GM10266 (cell line): ENCODE measurements at regions not wholly inside any gene's neighbourhood (a gene's known extent, or its start where the extent isn't known, plus 50 kb on each side); places are given as distances from the start of the nearest gene placed in this dataset.
"Not testable (repeated sequence)": the region's sequence is repeated elsewhere in the genome, so short reads cannot be mapped to it uniquely, and the experiment has no call there.

Source experiments
- DNase-seq: peaks from one replicate; pipeline ENCODE4 v3.0.0; 2012; ENCODE audit errors: extremely low spot score
- TF ChIP-seq, protein P1 (sequence below): IDR thresholded peaks from 2 replicates; pipeline ENCODE4 v1.5.1; 2012; ENCODE audit warnings: mild to moderate bottlenecking, low read depth; ENCODE audit not compliant: control insufficient read depth, insufficient read depth; ENCODE audit errors: missing control alignments

DNA sequence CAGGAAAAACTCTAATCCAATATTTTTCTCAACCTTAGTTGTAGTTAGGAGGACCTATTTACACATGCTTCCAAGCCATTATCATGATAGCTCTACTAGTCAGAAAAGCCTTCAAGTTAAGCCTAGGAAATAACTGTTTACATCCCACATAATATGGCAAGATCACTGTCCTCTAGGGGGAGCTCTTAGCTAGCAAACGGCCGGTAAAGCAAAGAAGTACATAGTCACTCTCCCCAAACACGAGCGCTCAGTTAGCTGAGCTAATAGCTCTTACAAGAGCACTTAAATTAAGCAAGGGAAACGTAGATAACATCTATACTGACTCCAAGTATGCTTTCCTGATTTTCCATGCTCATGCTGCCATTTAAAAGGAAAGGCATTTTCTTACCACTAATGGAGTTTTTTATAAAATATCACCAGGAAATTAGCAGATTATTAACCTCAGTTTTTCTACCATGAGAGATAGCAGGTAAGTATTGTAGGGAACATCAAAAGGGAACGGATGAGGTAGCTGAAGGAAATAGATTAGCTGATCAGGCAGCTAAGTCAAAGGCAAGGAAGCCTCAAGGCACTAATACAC lies 100.6 kb upstream of the PABPC3 start:
- DNase-seq: peak; percentile 62

DNA sequence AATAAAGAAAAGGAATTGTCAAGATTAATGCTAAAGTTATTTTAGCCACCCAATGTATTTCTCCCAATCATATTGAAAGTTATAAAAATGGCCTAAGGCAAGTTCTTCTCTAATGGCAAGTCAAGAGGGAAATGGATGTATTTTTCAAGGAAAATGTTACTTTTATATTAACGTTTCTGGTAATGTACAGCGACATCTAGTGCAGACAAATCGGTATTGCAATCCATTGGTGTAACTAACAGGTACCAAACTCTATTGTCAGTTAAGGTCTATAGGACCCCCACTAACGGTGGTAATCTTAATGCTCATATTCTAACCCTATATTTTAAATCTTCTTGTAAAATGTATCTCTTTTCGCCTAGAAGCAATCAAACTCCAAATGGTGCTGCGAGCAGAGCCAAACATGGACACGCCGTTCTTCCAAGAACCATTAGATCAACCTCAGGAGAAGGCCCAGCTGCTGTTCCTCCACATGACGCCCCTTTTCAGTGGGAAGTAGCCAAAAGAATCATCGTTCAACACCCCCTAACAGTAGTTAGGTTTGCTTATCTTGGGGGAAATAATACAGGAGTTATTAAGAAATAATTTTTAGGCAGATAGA lies 98.5 kb upstream of the PABPC3 start:
- TF ChIP-seq, protein P1, sequence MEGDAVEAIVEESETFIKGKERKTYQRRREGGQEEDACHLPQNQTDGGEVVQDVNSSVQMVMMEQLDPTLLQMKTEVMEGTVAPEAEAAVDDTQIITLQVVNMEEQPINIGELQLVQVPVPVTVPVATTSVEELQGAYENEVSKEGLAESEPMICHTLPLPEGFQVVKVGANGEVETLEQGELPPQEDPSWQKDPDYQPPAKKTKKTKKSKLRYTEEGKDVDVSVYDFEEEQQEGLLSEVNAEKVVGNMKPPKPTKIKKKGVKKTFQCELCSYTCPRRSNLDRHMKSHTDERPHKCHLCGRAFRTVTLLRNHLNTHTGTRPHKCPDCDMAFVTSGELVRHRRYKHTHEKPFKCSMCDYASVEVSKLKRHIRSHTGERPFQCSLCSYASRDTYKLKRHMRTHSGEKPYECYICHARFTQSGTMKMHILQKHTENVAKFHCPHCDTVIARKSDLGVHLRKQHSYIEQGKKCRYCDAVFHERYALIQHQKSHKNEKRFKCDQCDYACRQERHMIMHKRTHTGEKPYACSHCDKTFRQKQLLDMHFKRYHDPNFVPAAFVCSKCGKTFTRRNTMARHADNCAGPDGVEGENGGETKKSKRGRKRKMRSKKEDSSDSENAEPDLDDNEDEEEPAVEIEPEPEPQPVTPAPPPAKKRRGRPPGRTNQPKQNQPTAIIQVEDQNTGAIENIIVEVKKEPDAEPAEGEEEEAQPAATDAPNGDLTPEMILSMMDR: peak; percentile 76
- no peak for DNase-seq

More for the DNA sequence above, 100.6 kb upstream of the PABPC3 start:
- TF ChIP-seq, protein P1: peak; percentile 84

DNA sequence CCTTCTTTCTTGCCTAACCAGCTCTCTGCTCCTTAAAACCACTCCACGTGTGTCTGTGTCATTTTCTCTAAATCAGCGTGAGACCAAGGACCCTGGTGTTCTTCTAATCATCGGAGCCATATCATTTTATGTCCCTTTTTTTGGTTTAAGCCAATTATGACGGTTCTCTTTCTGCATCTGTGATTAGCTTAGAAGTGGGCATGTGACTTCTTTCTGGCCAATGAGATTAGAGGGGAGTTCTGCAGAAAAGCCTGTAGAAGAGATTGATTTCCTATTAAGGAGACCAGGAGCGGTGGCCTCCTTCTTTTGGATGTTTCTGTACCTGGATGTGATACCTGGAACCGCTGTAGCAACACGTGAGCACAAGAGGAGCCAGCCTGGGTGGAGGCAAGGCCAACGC lies 97.5 kb upstream of the PABPC3 start:
- TF ChIP-seq, protein P1: no peak
- no peak for DNase-seq

DNA sequence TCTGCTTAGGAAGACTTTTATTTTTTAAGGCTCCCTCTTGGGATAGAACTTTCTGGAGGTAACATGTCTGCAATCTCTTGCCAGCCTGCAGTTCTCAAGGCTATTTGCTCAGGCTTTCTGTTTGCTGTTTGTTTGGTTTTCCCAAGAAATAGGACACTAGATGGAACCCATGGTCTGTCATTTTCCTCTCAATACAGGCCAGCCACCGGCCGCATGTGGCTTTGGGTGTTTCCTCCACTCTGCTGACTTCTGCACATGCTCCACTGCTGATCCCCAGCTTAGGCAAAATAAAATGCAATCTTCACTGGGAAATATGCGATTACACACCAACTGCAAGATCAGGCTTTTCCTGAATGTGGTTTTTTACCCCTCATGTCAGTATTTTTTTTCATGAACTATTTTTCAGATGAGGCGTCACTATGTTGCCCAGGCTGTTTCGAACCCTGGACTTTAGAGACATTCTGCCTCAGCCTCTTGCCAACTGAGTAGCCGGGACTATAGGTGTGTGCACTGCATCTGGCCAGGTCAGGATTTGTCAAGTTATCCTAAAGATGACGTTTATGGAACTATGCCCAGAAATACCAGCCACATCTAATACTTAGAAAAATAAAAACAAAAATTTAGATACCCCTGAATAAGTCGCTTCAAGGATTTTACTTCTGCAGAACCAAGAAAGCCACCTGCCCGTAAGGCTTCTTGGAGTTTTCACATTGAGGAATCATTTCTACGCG lies 94.3 kb upstream of the PABPC3 start:
- no peak for DNase-seq
- TF ChIP-seq, protein P1: no peak

DNA sequence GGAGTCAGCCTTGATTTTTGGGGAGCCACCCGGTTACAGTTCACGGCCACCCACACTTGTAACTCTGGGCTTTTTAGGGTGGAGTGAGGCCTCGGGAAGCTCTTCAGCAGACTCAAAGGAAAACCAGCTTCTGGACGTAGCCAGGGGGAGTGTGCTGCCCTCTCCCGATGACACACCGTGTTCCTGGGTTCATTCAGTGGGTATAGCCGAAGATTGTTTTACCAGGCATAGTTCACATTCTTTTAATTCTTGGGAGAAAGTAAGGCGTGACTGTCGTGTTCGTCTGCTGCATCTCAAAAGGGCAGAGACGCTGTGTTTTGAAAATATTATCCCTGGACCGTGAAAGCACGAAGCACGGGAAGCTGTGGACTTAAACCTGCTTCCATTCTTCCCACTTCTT lies 93.6 kb upstream of the PABPC3 start:
- DNase-seq: not testable (repeated sequence)

DNA sequence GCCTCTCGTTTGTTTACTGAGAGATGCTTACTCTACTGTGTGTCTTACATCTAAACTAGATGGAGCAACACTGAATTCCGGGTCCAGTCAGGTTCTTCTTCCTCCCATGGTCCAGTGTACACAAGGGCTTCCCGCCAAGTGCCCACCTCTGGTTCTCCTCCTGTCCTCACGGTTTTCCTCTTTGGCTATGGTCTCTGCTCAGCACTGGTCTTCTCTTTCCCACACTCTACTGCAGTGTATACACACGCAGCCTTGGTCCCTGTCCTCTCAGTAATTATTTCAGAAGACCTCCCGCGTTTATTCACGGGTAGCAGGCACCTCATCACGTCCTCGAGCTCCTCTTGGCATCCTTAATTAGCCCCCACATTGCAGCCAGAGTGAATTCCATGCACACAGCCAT lies 91.4 kb upstream of the PABPC3 start:
- not testable (repeated sequence) for DNase-seq

DNA sequence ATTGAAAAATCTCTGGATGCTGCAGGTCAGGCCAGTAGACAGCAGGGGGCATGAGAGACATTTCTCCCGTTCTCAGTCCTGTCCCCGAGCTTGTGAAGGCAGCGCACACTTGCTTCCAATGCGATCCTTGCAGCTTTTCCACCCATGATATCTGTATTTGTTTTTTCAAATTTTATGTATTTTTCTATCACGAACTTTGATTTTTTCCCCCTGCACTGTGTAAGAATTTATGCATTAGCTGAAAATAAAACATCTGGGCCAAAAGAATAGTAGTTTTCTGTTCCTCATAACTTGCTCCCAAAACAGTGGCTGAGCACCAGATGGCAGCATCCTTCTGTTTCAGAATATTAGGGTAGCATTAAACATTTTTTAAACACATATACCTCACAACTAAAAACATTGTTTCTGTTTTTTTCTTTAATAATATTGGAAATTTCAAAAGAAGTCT lies 90.9 kb upstream of the PABPC3 start:
- DNase-seq: peak; percentile 34
- TF ChIP-seq, protein P1: peak; percentile 37

DNA sequence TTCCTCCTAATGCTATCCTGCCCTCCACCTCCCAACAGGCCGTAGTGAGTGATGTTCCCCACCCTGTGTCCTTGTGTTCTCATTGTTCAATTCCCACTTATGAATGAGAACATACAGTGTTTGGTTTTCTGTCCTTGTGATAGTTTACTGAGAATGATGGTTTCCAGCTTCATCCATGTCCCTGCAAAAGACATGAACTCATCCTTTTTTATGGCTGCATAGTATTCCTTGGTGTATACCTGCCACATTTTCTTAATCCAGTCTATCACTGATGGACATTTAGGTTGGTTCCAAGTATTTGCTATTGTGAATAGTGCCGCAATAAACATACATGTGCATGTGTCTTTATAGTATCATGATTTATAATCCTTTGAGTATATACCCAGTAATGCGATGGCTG lies 88.5 kb upstream of the PABPC3 start:
- DNase-seq: not testable (repeated sequence)

DNA sequence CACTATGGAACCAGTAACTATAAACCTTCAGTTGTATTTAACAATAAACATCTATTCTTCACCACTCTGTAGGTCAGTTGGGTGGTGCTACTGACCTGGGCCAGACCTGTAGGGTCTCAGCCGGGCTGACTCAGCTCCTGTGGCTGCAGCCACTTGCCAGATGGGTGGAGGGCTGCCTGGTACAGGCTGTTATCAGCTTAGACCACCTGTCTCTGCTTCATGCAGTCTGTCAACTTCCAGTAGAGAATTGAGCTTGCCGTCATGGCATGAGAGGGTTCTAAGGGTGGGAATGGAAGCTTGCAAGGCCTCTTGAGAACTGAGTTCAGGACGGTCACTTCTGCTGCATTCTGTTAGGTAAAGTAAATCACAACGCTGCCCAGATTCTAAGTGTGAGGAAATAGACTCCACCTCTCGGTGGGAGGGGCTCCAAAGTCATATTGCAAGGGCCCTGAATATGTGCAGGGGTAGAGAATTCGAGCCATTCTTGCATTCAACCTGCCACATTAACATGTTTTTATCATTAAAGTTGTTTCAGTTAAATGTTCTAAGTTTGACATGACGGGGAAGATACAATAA lies 81.5 kb upstream of the PABPC3 start:
- DNase-seq: not testable (repeated sequence)

DNA sequence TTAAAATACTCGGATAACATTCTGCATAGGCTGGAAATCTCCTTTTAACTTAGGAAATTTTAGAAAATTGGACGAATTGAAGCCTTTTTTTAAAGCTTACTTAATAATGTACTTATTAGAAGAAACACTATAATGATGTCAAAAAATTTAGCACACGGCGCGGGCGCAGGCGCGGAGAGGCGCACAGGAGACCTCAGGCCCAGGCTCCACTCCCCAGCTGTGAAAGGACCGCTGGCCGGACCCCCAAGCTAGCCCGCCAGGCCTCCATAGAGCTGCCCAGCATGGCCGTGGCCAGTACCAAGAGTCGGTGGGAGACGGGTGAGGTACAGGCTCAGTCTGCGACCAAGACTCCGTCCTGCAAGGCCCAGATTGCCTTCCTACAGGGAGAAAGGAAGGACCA lies 78.8 kb upstream of the PABPC3 start:
- not testable (repeated sequence) for DNase-seq

DNA sequence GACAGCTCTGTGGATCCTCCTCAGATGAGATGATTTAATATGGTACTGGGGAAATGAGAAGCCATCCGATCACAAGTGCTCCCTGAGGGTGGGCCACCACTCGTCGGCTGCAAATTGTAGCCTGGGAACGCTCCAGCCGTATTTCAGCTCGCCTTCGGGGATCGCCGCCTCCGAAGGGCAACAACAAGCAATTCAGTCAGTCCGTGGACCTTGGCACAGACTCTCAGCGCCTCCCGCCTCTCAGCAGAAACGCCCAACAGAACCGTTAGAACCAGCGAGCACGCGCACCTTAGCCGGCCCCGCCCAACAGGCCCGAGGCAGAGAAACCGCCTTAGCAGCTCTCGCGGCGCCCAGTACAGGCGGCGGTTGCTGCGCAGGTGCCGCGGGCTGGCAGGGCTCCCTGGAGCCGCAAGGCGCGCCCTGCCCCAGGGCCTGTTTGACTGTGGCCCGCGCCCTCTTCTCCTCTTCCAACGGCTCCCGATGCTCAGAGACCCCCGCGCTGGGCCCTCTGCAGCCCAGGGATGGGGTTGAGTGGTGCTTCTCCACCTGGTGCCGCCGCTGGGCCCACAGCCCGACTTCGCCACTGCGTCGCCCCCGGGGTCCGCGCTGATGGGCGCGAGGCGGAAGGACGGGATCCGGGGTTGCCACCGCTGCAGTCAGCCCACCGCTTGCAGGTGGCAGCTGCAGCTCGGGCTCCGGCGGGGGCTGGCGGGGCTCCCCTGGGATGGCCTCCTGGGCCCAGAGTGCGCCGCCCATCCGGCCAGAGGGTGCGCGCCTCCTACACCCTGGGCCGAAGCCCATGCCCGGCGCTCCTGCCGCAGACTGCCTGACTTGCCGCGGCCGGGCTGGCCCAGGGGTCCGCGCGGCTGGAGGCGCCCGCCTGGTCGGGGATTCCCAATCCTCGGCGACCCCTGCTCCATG lies 77.9 kb upstream of the PABPC3 start:
- DNase-seq: not testable (repeated sequence)
